ENCODE measurements at regions not wholly inside any gene's neighbourhood (a gene's known extent, or its start where the extent isn't known, plus 50 kb on each side); places are given as distances from the start of the nearest gene placed in this dataset.

DNA sequence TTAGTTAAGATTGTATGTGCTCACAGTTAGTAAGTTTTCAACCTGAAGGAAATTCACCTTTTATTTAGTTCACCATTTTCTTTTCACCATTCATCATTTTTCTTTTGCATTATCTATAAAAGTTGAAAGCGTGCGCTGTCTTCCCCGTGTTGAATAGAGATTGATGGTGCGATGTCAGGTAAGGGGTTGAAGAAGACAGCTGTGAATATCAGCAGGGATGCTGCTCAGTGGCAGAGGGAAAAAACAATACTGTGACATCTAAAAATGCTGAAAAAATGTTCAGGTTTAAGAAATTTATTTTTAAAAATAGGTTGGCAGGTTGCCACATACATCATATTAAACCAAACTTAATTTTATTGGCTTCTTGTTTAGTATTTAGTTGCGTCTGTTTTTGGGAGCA is 815.0 kb downstream of the DTWD2 start:
- TF ChIP-seq POLR2A (IDR thresholded peaks at IDR 0.05) = no peak
- TF ChIP-seq, protein P1, sequence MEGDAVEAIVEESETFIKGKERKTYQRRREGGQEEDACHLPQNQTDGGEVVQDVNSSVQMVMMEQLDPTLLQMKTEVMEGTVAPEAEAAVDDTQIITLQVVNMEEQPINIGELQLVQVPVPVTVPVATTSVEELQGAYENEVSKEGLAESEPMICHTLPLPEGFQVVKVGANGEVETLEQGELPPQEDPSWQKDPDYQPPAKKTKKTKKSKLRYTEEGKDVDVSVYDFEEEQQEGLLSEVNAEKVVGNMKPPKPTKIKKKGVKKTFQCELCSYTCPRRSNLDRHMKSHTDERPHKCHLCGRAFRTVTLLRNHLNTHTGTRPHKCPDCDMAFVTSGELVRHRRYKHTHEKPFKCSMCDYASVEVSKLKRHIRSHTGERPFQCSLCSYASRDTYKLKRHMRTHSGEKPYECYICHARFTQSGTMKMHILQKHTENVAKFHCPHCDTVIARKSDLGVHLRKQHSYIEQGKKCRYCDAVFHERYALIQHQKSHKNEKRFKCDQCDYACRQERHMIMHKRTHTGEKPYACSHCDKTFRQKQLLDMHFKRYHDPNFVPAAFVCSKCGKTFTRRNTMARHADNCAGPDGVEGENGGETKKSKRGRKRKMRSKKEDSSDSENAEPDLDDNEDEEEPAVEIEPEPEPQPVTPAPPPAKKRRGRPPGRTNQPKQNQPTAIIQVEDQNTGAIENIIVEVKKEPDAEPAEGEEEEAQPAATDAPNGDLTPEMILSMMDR (IDR thresholded peaks at IDR 0.05) = no peak
- TF ChIP-seq POLR2AphosphoS5 (IDR thresholded peaks at IDR 0.05) = no peak
